ENCODE measurements at regions not wholly inside any gene's neighbourhood (a gene's known extent, or its start where the extent isn't known, plus 50 kb on each side); places are given as distances from the start of the nearest gene placed in this dataset.

DNA sequence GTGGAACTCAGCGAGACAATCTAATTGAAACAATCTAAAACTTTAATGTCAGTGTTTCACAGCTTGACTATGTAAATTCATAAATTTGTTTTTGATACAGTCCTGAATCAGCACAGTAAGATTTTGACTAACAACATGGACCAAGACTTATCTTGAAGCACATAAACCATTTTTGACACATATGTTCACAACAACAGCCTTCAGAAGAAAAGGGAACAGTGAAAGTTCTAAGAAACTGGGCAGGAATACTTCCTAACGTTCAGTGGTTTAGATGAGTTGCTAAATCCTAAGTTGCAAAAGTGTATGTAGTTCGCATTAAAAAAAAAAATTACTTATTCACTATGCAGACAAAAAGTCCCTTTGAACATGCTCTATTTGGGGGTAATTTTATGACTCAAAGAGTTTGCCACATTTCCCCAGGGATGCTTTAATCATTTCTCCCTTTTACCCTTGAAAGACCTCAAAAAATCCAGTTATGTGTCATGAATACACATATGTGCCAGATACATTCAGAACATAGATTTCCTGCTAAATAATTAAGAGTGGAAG lies 120.2 kb downstream of the MRPL39 start:
- Mint-ChIP-seq H3K4me3 (peak overlapping the region; percentile 24), H3K4me1 (peaks cover 31% of the 10 kb centered on the region), H3K9me3 (ENCODE audit: insufficient read depth) (no peaks in the 10 kb centered on the region), H3K27ac (no peak overlapping the region), H3K27me3 (no peaks in the 10 kb centered on the region)
- no peak for TF ChIP-seq EZH2 (IDR thresholded peaks at IDR 0.05; ENCODE audit: borderline replicate concordance, insufficient read depth, low read depth, low read length, poor library complexity, severe bottlenecking)
- TF ChIP-seq, protein P1, sequence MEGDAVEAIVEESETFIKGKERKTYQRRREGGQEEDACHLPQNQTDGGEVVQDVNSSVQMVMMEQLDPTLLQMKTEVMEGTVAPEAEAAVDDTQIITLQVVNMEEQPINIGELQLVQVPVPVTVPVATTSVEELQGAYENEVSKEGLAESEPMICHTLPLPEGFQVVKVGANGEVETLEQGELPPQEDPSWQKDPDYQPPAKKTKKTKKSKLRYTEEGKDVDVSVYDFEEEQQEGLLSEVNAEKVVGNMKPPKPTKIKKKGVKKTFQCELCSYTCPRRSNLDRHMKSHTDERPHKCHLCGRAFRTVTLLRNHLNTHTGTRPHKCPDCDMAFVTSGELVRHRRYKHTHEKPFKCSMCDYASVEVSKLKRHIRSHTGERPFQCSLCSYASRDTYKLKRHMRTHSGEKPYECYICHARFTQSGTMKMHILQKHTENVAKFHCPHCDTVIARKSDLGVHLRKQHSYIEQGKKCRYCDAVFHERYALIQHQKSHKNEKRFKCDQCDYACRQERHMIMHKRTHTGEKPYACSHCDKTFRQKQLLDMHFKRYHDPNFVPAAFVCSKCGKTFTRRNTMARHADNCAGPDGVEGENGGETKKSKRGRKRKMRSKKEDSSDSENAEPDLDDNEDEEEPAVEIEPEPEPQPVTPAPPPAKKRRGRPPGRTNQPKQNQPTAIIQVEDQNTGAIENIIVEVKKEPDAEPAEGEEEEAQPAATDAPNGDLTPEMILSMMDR (IDR thresholded peaks at IDR 0.05), result no peak
- no peak overlapping the region for H3K9ac ChIP-seq (ENCODE audit: low read length)
- peak overlapping the region; percentile 20 for H3K4me2 ChIP-seq (replicated peaks; ENCODE audit: low read depth, low read length, poor library complexity, severe bottlenecking)
- no peaks in the 10 kb centered on the region for H3K27me3 ChIP-seq (replicated peaks in 1 of 4; ENCODE audit: control extremely low read depth in 1 of 4, control insufficient read depth in 3 of 4, insufficient read depth in 4 of 4, low read length in 3 of 4)
- DNase-seq, result peak; percentile 44
- ChIA-PET CTCF (no interaction called here), POLR2A (no interaction called here)
- no peak overlapping the region for H3K4me3 ChIP-seq (ENCODE audit: control extremely low read depth in 1 of 5, extremely low read depth in 1 of 5, insufficient read depth in 1 of 5, low read depth in 2 of 5, low read length in 4 of 5)
- WGBS (ENCODE audit: insufficient coverage), result no CpG with 5 or more reads among the region's 3 CpGs
- H3K79me2 ChIP-seq (ENCODE audit: control insufficient read depth, insufficient read depth, low read length), result no peaks in the 10 kb centered on the region
- intact Hi-C loops (cut with micrococcal nuclease), result no loop called here
- H2AFZ ChIP-seq (ENCODE audit: insufficient read depth, low read depth, low read length, poor library complexity, severe bottlenecking), result no peak overlapping the region
- H3K27ac ChIP-seq (ENCODE audit: low read length in 2 of 2), result no peak overlapping the region
- no peaks in the 10 kb centered on the region for H3K36me3 ChIP-seq (replicated peaks in 1 of 2; ENCODE audit: control extremely low read depth in 1 of 2, control insufficient read depth in 1 of 2, extremely low read depth in 1 of 2, insufficient read depth in 2 of 2, low read length in 1 of 2)
- H3K9me3 ChIP-seq (ENCODE audit: control extremely low read depth in 1 of 3, control insufficient read depth in 2 of 3, insufficient read depth in 1 of 3, low read length in 2 of 3), result peaks cover 0 to under 1% (median 0%) of the 10 kb centered on the region in 3 donors
- H3K4me1 ChIP-seq (ENCODE audit: control insufficient read depth in 2 of 2, insufficient read depth in 2 of 2, low read length in 2 of 2), result peaks cover 9% of the 10 kb centered on the region in 2 donors
- H4K20me1 ChIP-seq (ENCODE audit: control insufficient read depth, insufficient read depth, low read length, poor library complexity, severe bottlenecking), result no peaks in the 10 kb centered on the region
- peak; percentile 79 for ATAC-seq (ENCODE audit: low read depth)

- H3K4me1 ChIP-seq (ENCODE audit: control insufficient read depth in 2 of 2, insufficient read depth in 2 of 2, low read length in 2 of 2), result peaks cover 9% of the 10 kb centered on the region in 2 donors
- intact Hi-C loops (cut with micrococcal nuclease), result no loop called here
- Mint-ChIP-seq H3K4me1 (peaks cover 27% of the 10 kb centered on the region), H3K9me3 (ENCODE audit: insufficient read depth) (peaks cover 4% of the 10 kb centered on the region), H3K27me3 (no peaks in the 10 kb centered on the region), H3K27ac (no peak overlapping the region), H3K4me3 (no peak overlapping the region)
- H3K9me3 ChIP-seq (ENCODE audit: control extremely low read depth in 1 of 3, control insufficient read depth in 2 of 3, insufficient read depth in 1 of 3, low read length in 2 of 3), result peaks cover 0 to 10% (median 4%) of the 10 kb centered on the region in 3 donors
- no peaks in the 10 kb centered on the region for H3K36me3 ChIP-seq (replicated peaks in 1 of 2; ENCODE audit: control extremely low read depth in 1 of 2, control insufficient read depth in 1 of 2, extremely low read depth in 1 of 2, insufficient read depth in 2 of 2, low read length in 1 of 2)
- ChIA-PET POLR2A (interaction anchor here (0.6 kb wide), 1 partner anchor 44 kb away, joined by 3 read pairs; no protein-coding TSS in a partner anchor), CTCF (interaction anchor here (0.8 kb wide), 1 partner anchor 14 kb away, joined by 3 read pairs; no protein-coding TSS in a partner anchor)
- no peaks in the 10 kb centered on the region for H3K27me3 ChIP-seq (replicated peaks in 1 of 4; ENCODE audit: control extremely low read depth in 1 of 4, control insufficient read depth in 3 of 4, insufficient read depth in 4 of 4, low read length in 3 of 4)
- no peaks in the 10 kb centered on the region for H3K79me2 ChIP-seq (ENCODE audit: control insufficient read depth, insufficient read depth, low read length)
- ATAC-seq (ENCODE audit: low read depth) (no peak), DNase-seq (no peak)
- H3K4me2 ChIP-seq (replicated peaks; ENCODE audit: low read depth, low read length, poor library complexity, severe bottlenecking), result no peak overlapping the region
- no peak overlapping the region for H2AFZ ChIP-seq (ENCODE audit: insufficient read depth, low read depth, low read length, poor library complexity, severe bottlenecking)
- no peak for TF ChIP-seq EZH2 (IDR thresholded peaks at IDR 0.05; ENCODE audit: borderline replicate concordance, insufficient read depth, low read depth, low read length, poor library complexity, severe bottlenecking)
- no peak overlapping the region for H3K4me3 ChIP-seq (ENCODE audit: control extremely low read depth in 1 of 5, extremely low read depth in 1 of 5, insufficient read depth in 1 of 5, low read depth in 2 of 5, low read length in 4 of 5)
- H3K27ac ChIP-seq (ENCODE audit: low read length in 2 of 2), result no peak overlapping the region
- no peaks in the 10 kb centered on the region for H4K20me1 ChIP-seq (ENCODE audit: control insufficient read depth, insufficient read depth, low read length, poor library complexity, severe bottlenecking)
- no peak overlapping the region for H3K9ac ChIP-seq (ENCODE audit: low read length)
- no CpG with 5 or more reads among the region's 2 CpGs for WGBS (ENCODE audit: insufficient coverage)
Measured at GRCh38 chr21:25485914-25486313, 121.4 kb downstream of the MRPL39 start.

All from B cell (primary cell).